ENCODE measurements at regions not wholly inside any gene's neighbourhood (a gene's known extent, or its start where the extent isn't known, plus 50 kb on each side); places are given as distances from the start of the nearest gene placed in this dataset.
"Not testable (repeated sequence)": the region's sequence is repeated elsewhere in the genome, so short reads cannot be mapped to it uniquely, and the experiment has no call there.

DNA sequence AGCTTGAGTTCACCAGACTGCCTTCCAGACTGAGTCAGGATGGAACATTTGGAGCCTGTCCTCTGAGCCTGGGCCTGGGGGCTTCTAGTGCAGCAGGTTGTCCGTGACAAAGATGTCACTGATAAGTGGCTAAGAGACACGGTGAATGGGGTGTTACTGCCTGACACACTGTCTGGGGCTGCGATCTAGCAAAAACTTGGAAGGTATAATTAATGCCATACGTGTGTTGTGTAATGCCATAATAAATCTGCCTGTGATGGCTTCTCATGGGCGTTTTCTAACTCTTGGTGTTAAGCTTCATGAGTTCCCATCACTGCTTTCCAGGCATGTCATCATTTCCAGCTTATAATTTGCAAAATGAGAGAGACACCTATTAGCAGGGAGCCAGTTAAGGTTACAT is 215.4 kb downstream of the UTP18 start:
- Mint-ChIP-seq H3K27ac (ENCODE audit: unreplicated experiment) (no peak overlapping the region), H3K4me3 (ENCODE audit: unreplicated experiment) (no peak overlapping the region), H3K9me3 (ENCODE audit: unreplicated experiment) (no peaks in the 10 kb centered on the region), H3K27me3 (ENCODE audit: unreplicated experiment) (no peaks in the 10 kb centered on the region), H3K36me3 (ENCODE audit: unreplicated experiment) (no peaks in the 10 kb centered on the region), H3K4me1 (ENCODE audit: low read depth, unreplicated experiment) (no peaks in the 10 kb centered on the region)
- TF ChIP-seq, protein P1, sequence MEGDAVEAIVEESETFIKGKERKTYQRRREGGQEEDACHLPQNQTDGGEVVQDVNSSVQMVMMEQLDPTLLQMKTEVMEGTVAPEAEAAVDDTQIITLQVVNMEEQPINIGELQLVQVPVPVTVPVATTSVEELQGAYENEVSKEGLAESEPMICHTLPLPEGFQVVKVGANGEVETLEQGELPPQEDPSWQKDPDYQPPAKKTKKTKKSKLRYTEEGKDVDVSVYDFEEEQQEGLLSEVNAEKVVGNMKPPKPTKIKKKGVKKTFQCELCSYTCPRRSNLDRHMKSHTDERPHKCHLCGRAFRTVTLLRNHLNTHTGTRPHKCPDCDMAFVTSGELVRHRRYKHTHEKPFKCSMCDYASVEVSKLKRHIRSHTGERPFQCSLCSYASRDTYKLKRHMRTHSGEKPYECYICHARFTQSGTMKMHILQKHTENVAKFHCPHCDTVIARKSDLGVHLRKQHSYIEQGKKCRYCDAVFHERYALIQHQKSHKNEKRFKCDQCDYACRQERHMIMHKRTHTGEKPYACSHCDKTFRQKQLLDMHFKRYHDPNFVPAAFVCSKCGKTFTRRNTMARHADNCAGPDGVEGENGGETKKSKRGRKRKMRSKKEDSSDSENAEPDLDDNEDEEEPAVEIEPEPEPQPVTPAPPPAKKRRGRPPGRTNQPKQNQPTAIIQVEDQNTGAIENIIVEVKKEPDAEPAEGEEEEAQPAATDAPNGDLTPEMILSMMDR (IDR thresholded peaks at IDR 0.05; ENCODE audit: partially characterized antibody, unreplicated experiment): no peak
- DNase-seq: no peak

DNA sequence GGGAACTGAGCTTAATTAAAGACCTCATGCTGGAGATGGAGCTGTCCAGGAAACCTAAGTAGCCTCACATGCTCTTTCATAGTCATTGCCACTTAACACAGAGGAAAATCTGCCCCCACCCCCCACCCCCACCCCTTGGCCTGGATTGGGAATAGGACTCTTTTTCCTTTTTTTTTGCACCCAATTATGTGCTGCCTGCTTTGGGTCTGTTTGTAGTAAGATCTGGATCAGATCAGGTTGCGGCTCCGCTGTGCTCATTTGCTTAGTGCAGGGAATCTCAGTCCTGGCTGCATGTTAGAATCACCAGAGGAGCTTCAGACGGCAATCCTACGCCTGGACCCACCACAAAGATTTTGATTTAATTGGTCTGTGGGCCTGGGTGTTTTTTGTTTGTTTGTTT is 219.0 kb downstream of the UTP18 start:
- TF ChIP-seq, protein P1 (IDR thresholded peaks at IDR 0.05; ENCODE audit: partially characterized antibody, unreplicated experiment): no peak
- no peak for DNase-seq
- Mint-ChIP-seq H3K27ac (ENCODE audit: unreplicated experiment) (no peak overlapping the region), H3K27me3 (ENCODE audit: unreplicated experiment) (no peaks in the 10 kb centered on the region), H3K4me1 (ENCODE audit: low read depth, unreplicated experiment) (no peaks in the 10 kb centered on the region), H3K9me3 (ENCODE audit: unreplicated experiment) (no peaks in the 10 kb centered on the region), H3K4me3 (ENCODE audit: unreplicated experiment) (no peak overlapping the region), H3K36me3 (ENCODE audit: unreplicated experiment) (no peaks in the 10 kb centered on the region)

DNA sequence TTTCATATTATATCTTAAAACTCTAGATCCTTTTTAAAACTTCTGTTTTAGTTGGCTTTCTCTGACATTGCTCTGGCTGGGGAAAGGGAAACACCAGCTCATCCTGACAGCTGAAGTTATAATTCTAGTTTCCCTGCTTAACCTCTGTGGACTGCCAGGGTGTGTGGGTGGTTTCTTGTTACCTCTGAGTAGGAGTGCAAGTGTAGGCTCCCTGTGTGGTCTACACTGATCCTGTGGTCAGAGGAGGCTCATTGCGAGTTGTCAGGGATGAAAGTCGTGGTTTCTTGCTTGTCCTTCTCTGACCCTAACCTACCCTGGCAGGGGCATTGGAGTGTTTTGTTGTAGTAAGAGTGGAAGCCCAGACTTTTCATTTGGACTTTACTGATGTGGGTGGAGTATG is 221.0 kb downstream of the UTP18 start:
- TF ChIP-seq, protein P1 (IDR thresholded peaks at IDR 0.05; ENCODE audit: partially characterized antibody, unreplicated experiment): no peak
- Mint-ChIP-seq H3K27ac (ENCODE audit: unreplicated experiment) (no peak overlapping the region), H3K4me3 (ENCODE audit: unreplicated experiment) (no peak overlapping the region), H3K9me3 (ENCODE audit: unreplicated experiment) (no peaks in the 10 kb centered on the region), H3K36me3 (ENCODE audit: unreplicated experiment) (no peaks in the 10 kb centered on the region), H3K4me1 (ENCODE audit: low read depth, unreplicated experiment) (no peaks in the 10 kb centered on the region), H3K27me3 (ENCODE audit: unreplicated experiment) (no peaks in the 10 kb centered on the region)
- no peak for DNase-seq

DNA sequence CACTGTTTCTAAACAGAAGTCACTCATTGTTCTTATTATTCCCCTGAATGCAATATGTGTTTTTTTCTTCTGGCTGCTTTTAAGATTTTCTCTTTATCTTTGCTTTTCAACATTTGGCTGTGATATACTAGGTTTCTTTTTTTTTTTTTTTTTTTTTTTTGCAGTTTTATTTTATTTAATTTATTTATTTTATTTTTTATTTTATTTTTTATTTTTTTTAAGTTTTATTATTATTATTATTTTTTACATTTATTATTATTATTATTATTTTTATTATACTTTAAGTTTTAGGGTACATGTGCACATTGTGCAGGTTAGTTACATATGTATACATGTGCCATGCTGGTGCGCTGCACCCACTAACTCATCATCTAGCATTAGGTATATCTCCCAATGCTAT is 221.9 kb downstream of the UTP18 start:
- not testable (repeated sequence) for H3K4me3 Mint-ChIP-seq (ENCODE audit: unreplicated experiment); H3K27me3 Mint-ChIP-seq (ENCODE audit: unreplicated experiment); H3K9me3 Mint-ChIP-seq (ENCODE audit: unreplicated experiment); H3K36me3 Mint-ChIP-seq (ENCODE audit: unreplicated experiment); H3K4me1 Mint-ChIP-seq (ENCODE audit: low read depth, unreplicated experiment); DNase-seq; H3K27ac Mint-ChIP-seq (ENCODE audit: unreplicated experiment)

DNA sequence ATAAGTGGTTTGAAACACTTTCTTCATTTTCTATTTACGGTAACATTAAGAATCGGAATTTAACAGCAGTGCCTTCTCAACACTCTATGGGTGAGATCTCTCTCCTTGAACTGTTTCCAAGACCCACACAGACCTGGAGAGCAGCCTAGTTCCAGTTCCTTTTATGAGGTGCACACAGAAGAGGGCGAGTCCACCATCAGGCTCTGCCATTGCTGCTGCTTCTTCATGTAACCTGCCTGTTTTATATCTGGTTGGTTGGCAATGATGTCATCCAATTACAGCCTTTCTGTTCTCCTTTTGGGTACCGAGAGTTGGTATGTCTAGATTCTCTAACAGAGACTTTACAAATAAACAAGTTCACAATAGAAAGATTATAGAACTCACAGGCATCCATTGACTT is 225.7 kb downstream of the UTP18 start:
- TF ChIP-seq, protein P1 (IDR thresholded peaks at IDR 0.05; ENCODE audit: partially characterized antibody, unreplicated experiment): no peak

More for the DNA sequence above, 225.7 kb downstream of the UTP18 start:
- no peak for DNase-seq
- Mint-ChIP-seq H3K27me3 (ENCODE audit: unreplicated experiment) (no peaks in the 10 kb centered on the region), H3K27ac (ENCODE audit: unreplicated experiment) (no peak overlapping the region), H3K36me3 (ENCODE audit: unreplicated experiment) (no peaks in the 10 kb centered on the region), H3K4me1 (ENCODE audit: low read depth, unreplicated experiment) (no peaks in the 10 kb centered on the region), H3K9me3 (ENCODE audit: unreplicated experiment) (peaks cover 4% of the 10 kb centered on the region), H3K4me3 (ENCODE audit: unreplicated experiment) (no peak overlapping the region)

Data from glutamatergic neuron (in vitro differentiated cells).